ENCODE measurements at regions not wholly inside any gene's neighbourhood (a gene's known extent, or its start where the extent isn't known, plus 50 kb on each side); places are given as distances from the start of the nearest gene placed in this dataset.

DNA sequence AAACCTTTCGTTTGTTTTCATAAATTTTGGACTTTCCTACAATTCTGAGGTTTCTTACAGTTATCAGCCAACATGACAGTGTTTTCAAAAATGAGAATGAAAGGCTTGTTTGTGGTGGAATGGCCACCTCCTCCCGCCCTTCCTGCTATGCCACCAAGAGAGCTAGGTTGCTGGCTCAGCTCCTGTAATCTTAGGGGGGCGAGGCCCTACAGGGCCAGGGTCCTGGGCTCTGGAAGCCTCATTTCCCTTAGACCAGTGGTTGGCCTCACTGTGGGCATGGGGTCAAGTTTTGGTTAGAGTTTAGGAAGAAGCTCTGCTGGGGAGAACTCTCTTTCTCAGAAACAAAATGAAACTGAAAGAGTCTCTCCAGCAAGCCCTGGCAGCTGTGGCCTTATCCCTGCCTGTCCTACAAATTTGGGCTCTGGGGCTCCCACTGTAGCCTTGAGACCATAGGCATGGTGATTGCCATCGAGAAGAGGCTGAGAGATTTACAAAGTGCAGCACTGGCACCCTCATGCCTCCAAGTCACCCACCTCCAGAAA lies 66.2 kb downstream of the IRX1 start:
- TF ChIP-seq EP300 (IDR thresholded peaks at IDR 0.05) (no peak), POLR2A (IDR thresholded peaks at IDR 0.05) (no peak)
- TF ChIP-seq, protein P1, sequence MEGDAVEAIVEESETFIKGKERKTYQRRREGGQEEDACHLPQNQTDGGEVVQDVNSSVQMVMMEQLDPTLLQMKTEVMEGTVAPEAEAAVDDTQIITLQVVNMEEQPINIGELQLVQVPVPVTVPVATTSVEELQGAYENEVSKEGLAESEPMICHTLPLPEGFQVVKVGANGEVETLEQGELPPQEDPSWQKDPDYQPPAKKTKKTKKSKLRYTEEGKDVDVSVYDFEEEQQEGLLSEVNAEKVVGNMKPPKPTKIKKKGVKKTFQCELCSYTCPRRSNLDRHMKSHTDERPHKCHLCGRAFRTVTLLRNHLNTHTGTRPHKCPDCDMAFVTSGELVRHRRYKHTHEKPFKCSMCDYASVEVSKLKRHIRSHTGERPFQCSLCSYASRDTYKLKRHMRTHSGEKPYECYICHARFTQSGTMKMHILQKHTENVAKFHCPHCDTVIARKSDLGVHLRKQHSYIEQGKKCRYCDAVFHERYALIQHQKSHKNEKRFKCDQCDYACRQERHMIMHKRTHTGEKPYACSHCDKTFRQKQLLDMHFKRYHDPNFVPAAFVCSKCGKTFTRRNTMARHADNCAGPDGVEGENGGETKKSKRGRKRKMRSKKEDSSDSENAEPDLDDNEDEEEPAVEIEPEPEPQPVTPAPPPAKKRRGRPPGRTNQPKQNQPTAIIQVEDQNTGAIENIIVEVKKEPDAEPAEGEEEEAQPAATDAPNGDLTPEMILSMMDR (IDR thresholded peaks at IDR 0.05) = no peak

Measured in ovary (tissue), 3 donors.